H9 (cell line): ENCODE measurements at regions not wholly inside any gene's neighbourhood (a gene's known extent, or its start where the extent isn't known, plus 50 kb on each side); places are given as distances from the start of the nearest gene placed in this dataset.

Experiments
- DNase-seq: peaks from one replicate; pipeline ENCODE4 v3.0.0-alpha.2; 2017
- H2AFZ ChIP-seq: one replicate; pipeline ENCODE4 v1.6.1; 2013; ENCODE audit warnings: mild to moderate bottlenecking, low read length, control low read depth, moderate library complexity
- H2AK5ac ChIP-seq: 2 replicates; pipeline ENCODE4 v1.6.1; 2013; ENCODE audit warnings: low read length, control low read depth, mixed read lengths; ENCODE audit not compliant: insufficient read length
- H2BK120ac ChIP-seq: one replicate; pipeline ENCODE4 v1.6.1; 2013; ENCODE audit warnings: low read depth, mild to moderate bottlenecking, low read length, control low read depth, inconsistent platforms; ENCODE audit not compliant: poor library complexity, severe bottlenecking
- H2BK12ac ChIP-seq: 2 replicates; pipeline ENCODE4 v1.6.1; 2013; ENCODE audit warnings: low read length, control low read depth, mixed read lengths, low read depth; ENCODE audit not compliant: insufficient read length
- H2BK15ac ChIP-seq: 2 replicates; pipeline ENCODE4 v1.6.1; 2013; ENCODE audit warnings: low read depth, low read length, control low read depth
- H2BK20ac ChIP-seq: one replicate; pipeline ENCODE4 v1.6.1; 2013; ENCODE audit warnings: low read depth, mild to moderate bottlenecking, low read length, control low read depth, inconsistent platforms; ENCODE audit not compliant: poor library complexity, severe bottlenecking
- H2BK5ac ChIP-seq: 2 replicates; pipeline ENCODE4 v1.6.1; 2013; ENCODE audit warnings: low read length, control low read depth, mixed read lengths; ENCODE audit not compliant: insufficient read length
- H3K14ac ChIP-seq: 2 replicates; pipeline ENCODE4 v1.6.1; 2013; ENCODE audit warnings: low read length, control low read depth; ENCODE audit not compliant: insufficient read depth
- H3K18ac ChIP-seq: 2 replicates; pipeline ENCODE4 v1.6.1; 2013; ENCODE audit warnings: low read depth, mild to moderate bottlenecking, mixed read lengths, low read length, control low read depth; ENCODE audit not compliant: insufficient read length
- H3K23ac ChIP-seq: 2 replicates; pipeline ENCODE4 v1.6.1; 2013; ENCODE audit warnings: low read length, control low read depth, mixed read lengths, low read depth; ENCODE audit not compliant: insufficient read length
- H3K23me2 ChIP-seq: 2 replicates; pipeline ENCODE4 v1.6.1; 2013; ENCODE audit warnings: low read depth, mild to moderate bottlenecking, mixed read lengths, low read length, control low read depth; ENCODE audit not compliant: insufficient read length, poor library complexity, severe bottlenecking
- H3K27ac ChIP-seq: 2 replicates; pipeline ENCODE4 v1.5.1; 2013; ENCODE audit warnings: low read length, control low read depth, mixed read lengths, low read depth; ENCODE audit not compliant: insufficient read length
- H3K27me3 ChIP-seq: 2 replicates; pipeline ENCODE4 v1.6.1; 2013; ENCODE audit warnings: low read length, control low read depth, inconsistent platforms; ENCODE audit not compliant: insufficient read depth
- H3K4ac ChIP-seq: 2 replicates; pipeline ENCODE4 v1.6.1; 2013; ENCODE audit warnings: low read depth, mild to moderate bottlenecking, control low read depth, inconsistent platforms, low read length, moderate library complexity
- H3K4me1 ChIP-seq: 2 replicates; pipeline ENCODE4 v1.6.1; 2013; ENCODE audit warnings: low read length, control low read depth, inconsistent platforms; ENCODE audit not compliant: insufficient read depth
- H3K4me2 ChIP-seq: 2 replicates; pipeline ENCODE4 v1.6.1; 2013; ENCODE audit warnings: low read length, control low read depth, mixed read lengths; ENCODE audit not compliant: insufficient read length, insufficient read depth
- H3K56ac ChIP-seq: 2 replicates; pipeline ENCODE4 v1.6.1; 2013; ENCODE audit warnings: low read depth, mild to moderate bottlenecking, mixed read lengths, low read length, control low read depth; ENCODE audit not compliant: insufficient read length
- H3K79me1 ChIP-seq: 2 replicates; pipeline ENCODE4 v1.6.1; 2013; ENCODE audit warnings: low read depth, mild to moderate bottlenecking, moderate library complexity, low read length, control low read depth, inconsistent platforms; ENCODE audit not compliant: insufficient read depth, poor library complexity, severe bottlenecking
- H3K79me2 ChIP-seq: 2 replicates; pipeline ENCODE4 v1.6.1; 2013; ENCODE audit warnings: low read length, control low read depth, inconsistent platforms; ENCODE audit not compliant: insufficient read depth
- H3K9ac ChIP-seq: 2 replicates; pipeline ENCODE4 v1.6.1; 2013; ENCODE audit warnings: low read length, control low read depth, mixed read lengths; ENCODE audit not compliant: insufficient read length; ENCODE audit errors: extremely low read depth
- H3K9me3 ChIP-seq: one replicate; pipeline ENCODE4 v1.6.1; 2013; ENCODE audit warnings: low read depth, low read length, inconsistent platforms; ENCODE audit not compliant: control insufficient read depth
- H3T11ph ChIP-seq: one replicate; pipeline ENCODE4 v1.6.1; 2013; ENCODE audit warnings: mild to moderate bottlenecking, low read length, control low read depth, inconsistent platforms
- H4K20me1 ChIP-seq: one replicate; pipeline ENCODE4 v1.6.1; 2013; ENCODE audit not compliant: control insufficient read depth, insufficient read length, insufficient read depth
- H4K5ac ChIP-seq: 2 replicates; pipeline ENCODE4 v1.6.1; 2013; ENCODE audit warnings: low read depth, mild to moderate bottlenecking, mixed read lengths, low read length, control low read depth; ENCODE audit not compliant: insufficient read length
- H4K8ac ChIP-seq: replicated peaks from 2 replicates; pipeline ENCODE4 v1.6.1; 2013; ENCODE audit warnings: low read length, control low read depth, mixed read lengths, low read depth; ENCODE audit not compliant: insufficient read length
- H4K91ac ChIP-seq: 2 replicates; pipeline ENCODE4 v1.6.1; 2013; ENCODE audit warnings: low read depth, mild to moderate bottlenecking, moderate library complexity, mixed read lengths, low read length, control low read depth; ENCODE audit not compliant: insufficient read length
- H3K27ac Mint-ChIP-seq, 3 experiments: 2 replicates in 2 of 3; 3 replicates in 1 of 3; pipeline ENCODE4 v1.8.0; 2020 to 2021; ENCODE audit warnings: mixed read lengths in 3 of 3, mild to moderate bottlenecking in 1 of 3, moderate library complexity in 1 of 3
- H3K27me3 Mint-ChIP-seq: 2 replicates; pipeline ENCODE4 v1.8.0; 2021; ENCODE audit warnings: low read depth, mild to moderate bottlenecking, moderate library complexity, mixed read lengths
- H3K36me3 Mint-ChIP-seq, 3 experiments: 2 replicates in 2 of 3; 3 replicates in 1 of 3; pipeline ENCODE4 v1.8.0; 2020 to 2021; ENCODE audit warnings: low read depth in 3 of 3, mixed read lengths in 3 of 3; ENCODE audit not compliant: insufficient read depth in 1 of 3
- H3K4me1 Mint-ChIP-seq, 2 experiments: 2 replicates each; pipeline ENCODE4 v1.8.0; 2020; ENCODE audit warnings: mixed read lengths in 2 of 2
- H3K4me3 Mint-ChIP-seq, 2 experiments: 2 replicates in 1 of 2; 3 replicates in 1 of 2; pipeline ENCODE4 v1.8.0; 2020 to 2021; ENCODE audit warnings: mild to moderate bottlenecking in 2 of 2, mixed read lengths in 2 of 2, moderate library complexity in 1 of 2
- H3K9me3 Mint-ChIP-seq, 2 experiments: 2 replicates in 1 of 2; 3 replicates in 1 of 2; pipeline ENCODE4 v1.8.0; 2020; ENCODE audit warnings: mild to moderate bottlenecking in 2 of 2, mixed read lengths in 2 of 2, moderate library complexity in 1 of 2
- CTCF ChIP-seq: fragments of 200-600 bp; sonication (generic); conservative IDR thresholded peaks from 3 replicates; pipeline ENCODE4 v1.8.0; 2021; ENCODE audit warnings: antibody characterized with exemption, mild to moderate bottlenecking
- WGBS: extraction: QIAGEN DNeasy Blood & Tissue Kit; methylation state at CpG from one replicate; pipeline ENCODE4 v1.1.7; 2013; ENCODE audit warnings: missing lambda C conversion rate, low lambda C conversion rate, mixed read lengths; ENCODE audit not compliant: insufficient read length; ENCODE audit errors: extremely low coverage; 5-methylcytosine and 5-hydroxymethylcytosine counted together

DNA sequence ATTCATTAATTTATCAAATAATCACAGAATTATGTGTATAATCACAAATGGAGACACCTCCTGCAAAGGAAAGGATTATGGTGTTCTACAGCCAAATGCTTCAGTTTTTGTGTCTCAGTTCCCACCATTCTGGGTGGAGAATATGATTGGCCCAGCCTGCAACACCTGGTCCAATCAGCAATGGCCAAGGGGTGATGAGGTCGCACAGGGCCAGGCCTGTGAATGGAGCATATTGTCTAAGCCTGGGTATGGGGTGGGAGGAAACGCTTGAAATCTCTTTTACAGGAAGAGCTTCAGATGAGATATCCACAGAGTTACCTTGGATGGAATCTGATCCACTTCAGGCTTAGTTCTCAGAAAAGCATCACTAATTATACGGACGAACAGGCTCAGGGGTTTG lies 271.6 kb downstream of the DHX35 start:
- WGBS, result no CpG with 5 or more reads among the region's 4 CpGs
- H4K20me1 ChIP-seq, result no peaks in the 10 kb centered on the region

More for the DNA sequence above, 271.6 kb downstream of the DHX35 start:
- no peaks in the 10 kb centered on the region for H3K23me2 ChIP-seq
- H3K27me3 Mint-ChIP-seq, result peaks cover 9% of the 10 kb centered on the region
- H2AFZ ChIP-seq, result no peak overlapping the region
- no peak for DNase-seq
- no peak overlapping the region for H3K56ac ChIP-seq
- no peak overlapping the region for H2BK15ac ChIP-seq
- H3K18ac ChIP-seq, result no peak overlapping the region
- H4K5ac ChIP-seq, result no peak overlapping the region
- no peaks in the 10 kb centered on the region for H3K79me1 ChIP-seq
- H3K27ac Mint-ChIP-seq, result no peak overlapping the region
- H3K23ac ChIP-seq, result no peak overlapping the region
- no peak overlapping the region for H4K91ac ChIP-seq
- H3K9ac ChIP-seq, result no peak overlapping the region
- no peak overlapping the region for H2BK120ac ChIP-seq
- H2AK5ac ChIP-seq, result no peak overlapping the region
- H3K9me3 ChIP-seq, result no peaks in the 10 kb centered on the region
- no peak for TF ChIP-seq CTCF
- H3K4me2 ChIP-seq, result no peak overlapping the region
- H3K14ac ChIP-seq, result no peak overlapping the region
- no peak overlapping the region for H3T11ph ChIP-seq
- no peak overlapping the region for H3K4me3 Mint-ChIP-seq
- H3K36me3 Mint-ChIP-seq, result no peaks in the 10 kb centered on the region
- no peak overlapping the region for H2BK20ac ChIP-seq
- no peaks in the 10 kb centered on the region for H3K4me1 Mint-ChIP-seq
- H3K27ac ChIP-seq, result no peak overlapping the region
- no peak overlapping the region for H2BK12ac ChIP-seq
- H3K9me3 Mint-ChIP-seq, result no peaks in the 10 kb centered on the region
- H3K27me3 ChIP-seq, result no peaks in the 10 kb centered on the region
- H3K79me2 ChIP-seq, result no peaks in the 10 kb centered on the region
- no peak overlapping the region for H2BK5ac ChIP-seq
- no peaks in the 10 kb centered on the region for H3K4me1 ChIP-seq
- no peak overlapping the region for H3K4ac ChIP-seq
- no peak overlapping the region for H4K8ac ChIP-seq
